Endothelial cell of umbilical vein (primary cell): ENCODE measurements at regions not wholly inside any gene's neighbourhood (a gene's known extent, or its start where the extent isn't known, plus 50 kb on each side); places are given as distances from the start of the nearest gene placed in this dataset.

Source experiments
- CTCF ChIP-seq, 2 donors: IDR thresholded peaks; 1 replicate in 1 of 2; 2 replicates in 1 of 2; pipeline ENCODE4 v1.5.1; 2011; ENCODE audit warnings: low read length in 2 of 2, mild to moderate bottlenecking in 2 of 2, moderate library complexity in 2 of 2, control low read depth in 1 of 2, inconsistent platforms in 1 of 2, low read depth in 1 of 2; ENCODE audit not compliant: insufficient read depth in 1 of 2; ENCODE audit errors: extremely low read depth in 1 of 2
- POLR2A ChIP-seq: IDR thresholded peaks from 2 replicates; pipeline ENCODE4 v1.6.1; 2012; ENCODE audit warnings: low read depth, mild to moderate bottlenecking, control low read depth, low read length

GRCh38 chr5:35442885-35443639 is 174.6 kb upstream of the SPEF2 start:
- TF ChIP-seq CTCF (IDR thresholded peaks at IDR 0.05; ENCODE audit: extremely low read depth in 1 of 2, insufficient read depth in 1 of 2, low read depth in 1 of 2, low read length in 2 of 2) (no peak), POLR2A (no peak)
